C4-2B (cell line): ENCODE measurements at regions not wholly inside any gene's neighbourhood (a gene's known extent, or its start where the extent isn't known, plus 50 kb on each side); places are given as distances from the start of the nearest gene placed in this dataset.
"Not testable (repeated sequence)": the region's sequence is repeated elsewhere in the genome, so short reads cannot be mapped to it uniquely, and the experiment has no call there.

ENCODE experiments used
- H3K27ac ChIP-seq: fragments of 450-650 bp; 2 replicates; pipeline ENCODE4 v1.5.1; 2017
- ZFX ChIP-seq: fragments of 450-650 bp; IDR thresholded peaks from 2 replicates; pipeline ENCODE4 v1.6.1; 2017
- TF ChIP-seq, protein P1 (sequence below): fragments of 450-650 bp; conservative IDR thresholded peaks from 2 replicates; pipeline ENCODE4 v1.5.1; 2017; ENCODE audit warnings: mild to moderate bottlenecking

DNA sequence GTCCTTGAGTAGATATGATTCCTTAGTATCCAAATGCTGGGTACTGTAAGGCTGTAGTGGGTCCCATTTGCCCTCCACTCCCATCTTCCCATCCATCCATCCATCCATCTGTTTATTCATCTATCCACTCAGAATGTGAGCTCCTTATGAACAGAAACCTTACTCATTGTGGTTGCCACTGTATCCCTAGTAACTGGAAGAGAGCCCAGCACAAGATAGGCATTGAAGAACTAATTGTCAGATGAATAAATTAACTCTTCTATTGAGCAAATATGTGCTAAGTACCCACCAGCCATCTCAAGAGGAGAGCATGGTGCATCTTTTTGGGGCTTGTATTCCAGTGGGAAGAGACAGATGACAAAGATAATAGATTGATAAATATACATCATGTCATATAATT, 86.4 kb upstream of the SEZ6L start:
- TF ChIP-seq ZFX: no peak
- TF ChIP-seq, protein P1, sequence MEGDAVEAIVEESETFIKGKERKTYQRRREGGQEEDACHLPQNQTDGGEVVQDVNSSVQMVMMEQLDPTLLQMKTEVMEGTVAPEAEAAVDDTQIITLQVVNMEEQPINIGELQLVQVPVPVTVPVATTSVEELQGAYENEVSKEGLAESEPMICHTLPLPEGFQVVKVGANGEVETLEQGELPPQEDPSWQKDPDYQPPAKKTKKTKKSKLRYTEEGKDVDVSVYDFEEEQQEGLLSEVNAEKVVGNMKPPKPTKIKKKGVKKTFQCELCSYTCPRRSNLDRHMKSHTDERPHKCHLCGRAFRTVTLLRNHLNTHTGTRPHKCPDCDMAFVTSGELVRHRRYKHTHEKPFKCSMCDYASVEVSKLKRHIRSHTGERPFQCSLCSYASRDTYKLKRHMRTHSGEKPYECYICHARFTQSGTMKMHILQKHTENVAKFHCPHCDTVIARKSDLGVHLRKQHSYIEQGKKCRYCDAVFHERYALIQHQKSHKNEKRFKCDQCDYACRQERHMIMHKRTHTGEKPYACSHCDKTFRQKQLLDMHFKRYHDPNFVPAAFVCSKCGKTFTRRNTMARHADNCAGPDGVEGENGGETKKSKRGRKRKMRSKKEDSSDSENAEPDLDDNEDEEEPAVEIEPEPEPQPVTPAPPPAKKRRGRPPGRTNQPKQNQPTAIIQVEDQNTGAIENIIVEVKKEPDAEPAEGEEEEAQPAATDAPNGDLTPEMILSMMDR: no peak
- H3K27ac ChIP-seq: no peak overlapping the region

DNA sequence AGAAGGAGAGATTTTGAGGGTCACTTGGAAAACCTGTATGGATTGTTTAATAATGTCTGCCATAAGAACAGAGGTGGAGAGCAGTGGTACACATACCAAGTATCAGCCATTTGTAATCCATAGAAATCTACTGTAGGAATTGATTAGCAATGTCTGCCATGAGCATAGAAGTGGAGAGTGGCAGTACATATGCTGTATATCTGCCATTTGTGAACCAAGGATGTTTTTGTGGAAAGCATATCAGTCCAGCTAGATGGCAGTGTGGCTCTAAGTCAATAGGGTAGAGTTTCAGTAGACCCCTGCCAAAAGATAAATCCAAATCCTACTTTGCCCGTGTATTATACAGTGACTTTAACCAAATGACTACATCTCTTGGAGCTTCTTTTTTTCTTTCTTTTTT, 82.9 kb upstream of the SEZ6L start:
- no peak overlapping the region for H3K27ac ChIP-seq
- TF ChIP-seq, protein P1: peak; percentile 10
- no peak for TF ChIP-seq ZFX

DNA sequence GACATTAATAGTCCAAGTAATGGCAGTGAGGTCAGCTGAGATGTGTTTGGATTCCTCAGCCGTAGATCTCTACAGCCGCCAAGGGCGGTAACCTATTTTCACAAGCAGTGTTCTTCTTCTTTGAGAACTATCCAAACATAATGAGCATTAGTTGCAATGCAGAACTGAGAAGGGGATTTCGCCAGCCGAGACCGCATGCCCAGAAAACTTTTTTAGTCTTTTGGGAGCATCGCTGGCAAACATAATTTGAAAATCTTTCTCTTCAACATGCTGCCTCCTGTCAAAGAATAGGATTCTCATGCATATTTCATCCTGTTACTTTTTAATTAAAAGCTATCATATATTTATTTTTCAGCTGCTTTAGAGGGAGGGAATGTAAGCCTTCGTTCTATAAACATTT, 81.4 kb upstream of the SEZ6L start:
- TF ChIP-seq ZFX: no peak
- TF ChIP-seq, protein P1: no peak
- H3K27ac ChIP-seq: no peak overlapping the region

DNA sequence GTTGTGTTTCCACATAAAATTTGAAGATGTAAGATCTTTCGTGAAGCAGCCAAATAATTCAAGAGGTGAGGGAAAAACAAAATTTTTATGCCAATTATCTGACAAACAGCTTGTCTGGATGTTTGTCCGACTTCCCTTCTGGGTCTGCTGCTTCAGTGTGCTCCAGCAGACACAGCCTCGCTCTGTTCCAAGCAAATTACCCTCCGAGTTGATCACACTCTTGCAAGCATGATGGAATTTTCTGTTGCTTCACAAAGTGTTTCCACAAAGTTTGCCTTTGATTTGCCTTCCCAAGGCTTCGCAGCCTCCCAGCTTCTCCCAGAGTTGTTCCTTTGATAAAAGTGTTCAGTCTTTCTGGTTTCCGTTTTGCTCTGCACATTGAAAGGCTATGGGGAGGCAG, 78.4 kb upstream of the SEZ6L start:
- H3K27ac ChIP-seq: no peak overlapping the region
- no peak for TF ChIP-seq ZFX
- TF ChIP-seq, protein P1: no peak

DNA sequence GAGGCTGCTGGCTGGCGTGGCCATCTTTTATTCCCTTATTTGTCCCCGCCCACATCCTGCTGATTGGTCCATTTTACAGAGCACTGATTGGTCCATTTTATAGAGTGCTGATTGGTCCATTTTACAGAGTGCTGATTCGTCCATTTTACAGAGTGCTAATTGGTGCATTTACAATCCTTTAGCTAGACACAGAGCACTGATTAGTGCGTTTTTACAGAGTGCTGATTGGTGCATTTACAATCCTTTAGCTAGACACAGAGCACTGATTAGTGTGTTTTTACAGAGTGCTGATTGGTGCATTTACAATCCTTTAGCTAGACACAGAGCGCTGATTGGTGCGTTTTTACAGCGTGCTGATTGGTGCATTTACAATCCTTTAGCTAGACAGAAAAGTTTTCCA, 74.8 kb upstream of the SEZ6L start:
- not testable (repeated sequence) for H3K27ac ChIP-seq

DNA sequence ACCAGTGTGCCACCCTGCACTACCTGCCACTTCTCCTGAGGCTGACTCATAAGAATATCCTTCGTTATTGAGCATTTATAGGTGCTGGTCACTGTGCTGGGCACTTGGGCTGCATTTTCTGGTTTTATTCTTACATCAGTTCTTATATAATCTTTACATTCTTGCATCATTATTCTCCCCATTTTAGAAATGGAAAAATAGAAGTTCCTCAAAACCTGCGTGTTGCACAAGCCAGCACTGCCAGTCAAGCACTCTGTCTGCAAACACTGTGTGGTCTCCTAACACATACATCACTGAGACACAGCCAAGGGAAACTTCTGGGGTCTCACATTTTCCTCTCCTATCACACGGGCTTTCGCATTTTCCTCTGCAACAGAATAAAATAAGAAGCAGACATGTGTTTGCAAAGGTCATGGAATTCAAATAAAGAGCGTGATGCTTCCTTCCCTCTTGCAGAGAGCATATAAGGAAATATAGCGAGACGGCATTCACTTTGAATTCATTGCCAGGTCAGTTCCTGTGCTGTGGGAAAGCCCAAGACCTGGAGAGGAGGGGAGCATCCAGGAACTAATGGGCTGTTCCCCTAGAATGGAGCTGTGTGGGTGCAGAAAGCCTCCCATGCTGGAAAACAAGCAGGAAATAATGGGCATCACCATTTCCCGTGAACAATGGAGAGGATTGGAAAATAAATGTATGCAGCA, 73.9 kb upstream of the SEZ6L start:
- TF ChIP-seq ZFX: no peak
- TF ChIP-seq, protein P1: no peak
- H3K27ac ChIP-seq: no peak overlapping the region

DNA sequence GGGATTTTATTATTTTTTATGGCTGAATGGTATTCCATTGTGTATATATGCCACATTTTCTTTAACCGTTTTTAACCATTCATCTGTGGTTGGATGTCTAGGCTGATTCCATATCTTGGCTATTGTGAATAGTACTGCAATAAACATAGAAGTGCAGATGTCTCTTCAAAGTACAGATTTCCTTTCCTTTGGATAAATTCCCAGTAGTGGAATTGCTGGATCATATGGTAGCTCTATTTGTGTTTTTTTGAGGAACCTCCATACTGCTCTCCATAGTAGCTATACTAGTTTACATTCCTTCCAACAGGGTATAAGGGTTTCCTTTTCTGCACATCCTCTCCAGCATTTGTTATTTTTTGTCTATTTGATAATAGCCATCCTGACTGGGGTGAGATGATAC, 71.9 kb upstream of the SEZ6L start:
- TF ChIP-seq, protein P1: no peak
- TF ChIP-seq ZFX: no peak
- no peak overlapping the region for H3K27ac ChIP-seq

DNA sequence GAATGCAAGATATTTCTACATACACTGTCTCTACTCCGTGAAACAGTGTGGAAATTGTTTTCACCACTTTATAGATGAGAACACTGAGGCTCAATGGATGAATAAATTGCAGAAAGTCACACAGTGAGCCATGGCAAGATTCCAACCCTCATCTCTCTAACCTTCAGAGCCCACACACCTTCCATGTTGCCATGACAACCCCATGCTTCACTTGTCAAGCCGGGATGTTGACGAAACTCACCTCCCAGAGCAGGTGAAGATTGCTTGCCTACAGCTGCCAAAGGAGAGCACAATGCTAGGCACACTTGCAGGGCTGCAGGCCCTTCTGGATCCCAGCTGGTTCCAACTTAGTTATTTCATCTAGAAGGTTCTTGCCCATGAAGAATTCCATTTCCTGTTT, 71.4 kb upstream of the SEZ6L start:
- H3K27ac ChIP-seq: no peak overlapping the region
- no peak for TF ChIP-seq ZFX
- TF ChIP-seq, protein P1: no peak
